NCI-H2107 treated with DMSO at 0.1 percent for 48 hours (cell line): ENCODE measurements at regions not wholly inside any gene's neighbourhood (a gene's known extent, or its start where the extent isn't known, plus 50 kb on each side); places are given as distances from the start of the nearest gene placed in this dataset.

Experiments
- DNase-seq: peaks from one replicate; lab custom pipeline; 2025; ENCODE audit not compliant: unreplicated experiment; lab: John Stamatoyannopoulos, UW

GRCh38 chr9:134243778-134244467 is 79.6 kb upstream of the RNU6ATAC start:
- DNase-seq = no peak

GRCh38 chr9:134245179-134245578 is 80.8 kb upstream of the RNU6ATAC start:
- no peak for DNase-seq

GRCh38 chr9:134247918-134248631 is 78.2 kb upstream of the RXRA start:
- DNase-seq = no peak

GRCh38 chr9:134251296-134252069 is 74.8 kb upstream of the RXRA start:
- no peak for DNase-seq

- DNase-seq = peak; percentile 25
Observed at GRCh38 chr9:134252084-134252830, 74.0 kb upstream of the RXRA start.

- DNase-seq = no peak
Observed at GRCh38 chr9:134253606-134254205, 72.5 kb upstream of the RXRA start.

GRCh38 chr9:134258332-134258731 is 67.9 kb upstream of the RXRA start:
- no peak for DNase-seq

GRCh38 chr9:134258828-134259546 is 67.3 kb upstream of the RXRA start:
- no peak for DNase-seq

- no peak for DNase-seq
Observed at GRCh38 chr9:134259708-134260107, 66.5 kb upstream of the RXRA start.

- DNase-seq = no peak
Observed at GRCh38 chr9:134260801-134261200, 65.5 kb upstream of the RXRA start.

GRCh38 chr9:134262035-134262434 is 64.2 kb upstream of the RXRA start:
- DNase-seq = no peak

- DNase-seq = no peak
Observed at GRCh38 chr9:134263596-134263995, 62.7 kb upstream of the RXRA start.

- DNase-seq = no peak
Observed at GRCh38 chr9:134264169-134264568, 62.1 kb upstream of the RXRA start.

GRCh38 chr9:134265078-134265477 is 61.2 kb upstream of the RXRA start:
- DNase-seq = no peak

GRCh38 chr9:134266418-134266817 is 59.8 kb upstream of the RXRA start:
- DNase-seq = no peak

- no peak for DNase-seq
Observed at GRCh38 chr9:134267305-134267880, 58.9 kb upstream of the RXRA start.

GRCh38 chr9:134267881-134268724 is 58.2 kb upstream of the RXRA start:
- DNase-seq = peak; percentile 8

- no peak for DNase-seq
Observed at GRCh38 chr9:134268747-134269146, 57.5 kb upstream of the RXRA start.
